Muscle of leg (tissue), 3 donors: ENCODE measurements at regions not wholly inside any gene's neighbourhood (a gene's known extent, or its start where the extent isn't known, plus 50 kb on each side); places are given as distances from the start of the nearest gene placed in this dataset.
A peak's percentile ranks its signal among the peaks of the same experiment; 100 is the strongest.

Source experiments
- DNase-seq: peaks from one replicate; pipeline ENCODE4 v3.0.0; 2013
- H3K27ac ChIP-seq: one replicate; pipeline ENCODE4 v1.5.1; 2013; ENCODE audit warnings: mild to moderate bottlenecking, low read length, control low read depth
- H3K27me3 ChIP-seq: one replicate; pipeline ENCODE4 v1.6.1; 2013; ENCODE audit warnings: low read length; ENCODE audit not compliant: control insufficient read depth, insufficient read depth
- H3K36me3 ChIP-seq: one replicate; pipeline ENCODE4 v1.6.1; 2013; ENCODE audit warnings: low read length; ENCODE audit not compliant: control insufficient read depth, insufficient read depth
- H3K4me1 ChIP-seq: one replicate; pipeline ENCODE4 v1.6.1; 2013; ENCODE audit warnings: low read length; ENCODE audit not compliant: control insufficient read depth, insufficient read depth
- H3K4me3 ChIP-seq: one replicate; pipeline ENCODE4 v1.5.1; 2013; ENCODE audit warnings: low read length, control low read depth
- H3K9me3 ChIP-seq: replicated peaks from 2 replicates; pipeline ENCODE4 v1.6.1; 2013; ENCODE audit warnings: low read depth, low read length; ENCODE audit not compliant: control insufficient read depth
- WGBS: methylation state at CpG from one replicate; pipeline ENCODE4 v1.1.5; 2013; ENCODE audit warnings: missing lambda C conversion rate; ENCODE audit not compliant: insufficient coverage; 5-methylcytosine and 5-hydroxymethylcytosine counted together

DNA sequence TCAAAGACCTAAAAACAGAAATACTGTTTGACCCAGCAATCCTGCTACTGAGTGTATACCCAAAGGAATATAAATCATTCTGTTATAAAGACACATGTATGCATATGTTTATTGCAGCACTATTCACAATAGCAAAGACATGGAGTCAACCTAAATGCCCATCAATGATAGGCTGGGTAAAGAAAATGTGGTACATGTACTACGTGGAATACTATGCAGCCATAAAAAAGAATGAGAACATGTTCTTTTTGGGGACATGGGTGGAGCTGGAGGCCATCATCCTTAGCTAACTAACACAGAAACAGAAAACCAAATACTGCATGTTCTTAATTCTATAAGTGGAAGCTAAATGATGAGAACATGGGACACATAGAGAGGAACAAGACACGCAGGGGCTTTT lies 155.2 kb upstream of the KCNJ16 start:
- no peaks in the 10 kb centered on the region for H3K27me3 ChIP-seq
- H3K4me1 ChIP-seq, result no peaks in the 10 kb centered on the region
- WGBS, result no CpG with 5 or more reads among the region's 2 CpGs

DNA sequence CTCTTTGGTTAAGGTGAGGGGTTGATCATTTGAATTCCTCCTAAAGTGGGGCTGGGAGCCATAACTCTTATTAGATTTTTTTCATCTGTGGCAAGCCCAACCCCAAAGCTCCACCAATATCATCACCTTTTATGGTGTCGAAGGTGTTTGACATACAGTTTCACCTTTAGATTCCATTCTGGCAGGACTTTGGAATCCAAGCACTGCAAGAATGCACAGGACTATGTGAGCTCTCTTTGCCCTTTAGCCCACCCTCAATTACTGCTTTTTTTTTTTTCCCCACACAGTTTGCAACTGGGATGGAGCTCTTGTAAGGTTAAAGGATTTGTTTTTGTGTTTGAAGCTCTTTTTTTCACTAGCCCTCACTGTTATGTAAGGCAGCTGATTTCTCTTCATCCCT lies 154.0 kb upstream of the KCNJ16 start:
- DNase-seq, result no peak
- 83% methylated on average over 1 of the region's 1 CpG for WGBS
- H3K27me3 ChIP-seq, result no peaks in the 10 kb centered on the region
- H3K4me3 ChIP-seq, result no peak overlapping the region
- no peaks in the 10 kb centered on the region for H3K9me3 ChIP-seq
- no peaks in the 10 kb centered on the region for H3K4me1 ChIP-seq
- no peaks in the 10 kb centered on the region for H3K36me3 ChIP-seq
- H3K27ac ChIP-seq, result no peak overlapping the region

More for the DNA sequence above, 155.2 kb upstream of the KCNJ16 start:
- H3K9me3 ChIP-seq, result no peaks in the 10 kb centered on the region
- H3K36me3 ChIP-seq, result no peaks in the 10 kb centered on the region
- H3K27ac ChIP-seq, result no peak overlapping the region
- H3K4me3 ChIP-seq, result no peak overlapping the region
- no peak for DNase-seq

DNA sequence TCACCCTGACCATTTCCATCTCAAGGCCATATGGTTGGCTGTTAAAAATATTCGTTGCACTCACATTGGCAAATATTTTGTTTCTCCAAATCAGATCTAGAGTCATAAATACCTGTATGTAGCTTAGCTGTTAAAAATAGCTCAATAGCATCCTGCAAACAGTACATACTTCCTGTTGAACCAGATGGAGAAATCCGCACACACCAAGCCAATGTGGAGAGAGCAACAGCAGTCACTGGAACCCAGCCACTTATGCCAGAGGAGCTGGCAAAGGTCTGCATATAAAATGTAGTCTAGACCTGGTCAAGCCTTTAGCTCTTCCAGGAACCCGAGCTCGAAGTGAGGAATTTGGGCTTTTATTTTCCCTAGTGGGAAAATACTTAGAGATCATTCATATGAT lies 146.4 kb upstream of the KCNJ16 start:
- peak; percentile 53 for DNase-seq
- no peaks in the 10 kb centered on the region for H3K4me1 ChIP-seq
- H3K4me3 ChIP-seq, result no peak overlapping the region
- H3K27me3 ChIP-seq, result no peaks in the 10 kb centered on the region
- WGBS, result no CpG with 5 or more reads among the region's 4 CpGs
- no peak overlapping the region for H3K27ac ChIP-seq
- H3K36me3 ChIP-seq, result no peaks in the 10 kb centered on the region
- H3K9me3 ChIP-seq, result peaks cover 2% of the 10 kb centered on the region

DNA sequence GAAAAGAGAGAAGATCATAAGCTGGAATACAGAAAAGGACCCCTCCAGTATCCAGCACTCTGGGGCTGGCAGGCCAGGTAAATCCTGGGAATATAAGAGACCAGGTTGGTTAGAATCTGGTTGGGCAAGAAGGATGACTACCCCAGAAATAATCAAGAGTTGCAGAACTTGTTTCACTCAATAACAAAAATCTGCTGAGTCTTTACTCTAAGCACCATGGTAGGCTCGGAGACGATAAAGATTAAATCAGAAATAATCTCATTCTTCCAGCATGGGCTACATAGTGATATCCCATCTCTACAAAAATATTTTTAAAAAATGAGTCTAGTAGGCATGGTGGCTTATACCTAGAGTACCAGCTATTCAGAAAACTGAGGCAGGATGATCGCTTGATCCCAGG lies 138.0 kb upstream of the KCNJ16 start:
- no peak overlapping the region for H3K4me3 ChIP-seq
- H3K9me3 ChIP-seq, result no peaks in the 10 kb centered on the region
- no peaks in the 10 kb centered on the region for H3K4me1 ChIP-seq
- DNase-seq, result no peak
- H3K27me3 ChIP-seq, result no peaks in the 10 kb centered on the region
- H3K27ac ChIP-seq, result no peak overlapping the region
- WGBS, result no CpG with 5 or more reads among the region's 3 CpGs
- H3K36me3 ChIP-seq, result no peaks in the 10 kb centered on the region

DNA sequence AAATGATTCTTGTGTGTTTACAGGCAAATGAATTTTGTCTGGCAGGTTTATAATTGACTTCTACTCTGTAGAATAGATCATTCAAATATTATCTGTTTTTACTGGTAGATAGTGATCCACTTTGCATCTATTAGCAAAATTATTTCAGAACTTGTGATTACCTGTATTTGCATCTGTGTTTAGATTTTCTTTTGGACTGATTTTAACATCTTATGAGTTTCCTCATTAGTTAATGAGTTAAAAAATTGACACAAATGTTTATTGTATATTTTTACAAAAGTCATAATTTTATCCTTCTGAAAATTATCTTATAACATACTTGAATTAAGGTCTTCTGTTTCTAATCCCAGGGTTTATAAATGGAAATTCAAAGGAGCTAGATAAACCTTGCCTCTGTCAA lies 132.0 kb upstream of the KCNJ16 start:
- no peak for DNase-seq
- H3K4me3 ChIP-seq, result no peak overlapping the region
- no peaks in the 10 kb centered on the region for H3K36me3 ChIP-seq
- H3K27ac ChIP-seq, result no peak overlapping the region
- no peaks in the 10 kb centered on the region for H3K27me3 ChIP-seq
- H3K9me3 ChIP-seq, result no peaks in the 10 kb centered on the region
- peaks cover 7% of the 10 kb centered on the region for H3K4me1 ChIP-seq

DNA sequence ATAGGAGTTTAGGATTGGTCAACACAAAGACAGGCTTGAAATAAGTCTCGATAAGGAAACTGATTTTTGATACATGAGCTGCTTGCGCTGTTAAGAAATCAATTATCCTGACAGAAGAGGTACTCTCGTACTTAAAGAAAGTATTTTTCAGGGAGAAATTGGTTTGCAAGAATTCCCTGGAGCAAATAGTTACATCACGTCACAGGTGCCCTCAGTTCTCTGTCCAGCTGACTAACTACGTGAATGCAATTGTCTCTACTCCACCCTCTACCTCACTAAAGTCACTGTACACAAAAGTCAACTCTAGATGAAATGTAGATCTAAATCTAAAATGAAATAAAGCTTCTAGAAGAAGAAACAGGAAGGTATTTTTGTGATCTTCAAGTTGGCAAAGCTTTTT lies 130.6 kb upstream of the KCNJ16 start:
- Histone ChIP-seq H3K36me3 (no peaks in the 10 kb centered on the region), H3K27ac (no peak overlapping the region), H3K9me3 (no peaks in the 10 kb centered on the region), H3K4me1 (peaks cover 7% of the 10 kb centered on the region), H3K4me3 (no peak overlapping the region), H3K27me3 (no peaks in the 10 kb centered on the region)
- 85% methylated on average over 2 of the region's 5 CpGs for WGBS
- DNase-seq, result no peak

DNA sequence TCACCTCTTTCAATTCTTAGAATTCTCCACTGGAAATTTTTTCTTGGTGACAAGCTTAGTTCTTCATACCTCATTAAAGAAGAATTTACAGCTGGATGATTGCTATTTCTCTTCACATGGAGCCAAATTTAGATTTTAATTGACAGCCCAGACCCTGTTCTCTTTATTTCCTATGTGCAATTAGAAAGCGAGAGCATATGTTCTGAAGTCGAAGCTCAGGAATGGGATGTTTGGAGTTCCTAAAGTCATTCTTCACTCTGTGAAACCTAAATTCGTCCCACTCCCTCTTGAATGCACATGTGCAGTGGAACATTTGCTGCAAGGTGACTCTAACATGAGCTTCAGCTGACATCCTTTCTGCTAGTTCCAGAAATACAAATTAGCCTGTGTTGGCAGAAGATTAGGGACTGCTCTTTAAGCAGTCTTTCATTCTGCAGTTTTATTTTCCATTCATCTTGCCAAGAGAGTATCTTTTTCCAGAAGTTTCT lies 129.3 kb upstream of the KCNJ16 start:
- Histone ChIP-seq H3K9me3 (no peaks in the 10 kb centered on the region), H3K27ac (peak overlapping the region; percentile 36), H3K27me3 (no peaks in the 10 kb centered on the region), H3K36me3 (no peaks in the 10 kb centered on the region), H3K4me1 (peaks cover 10% of the 10 kb centered on the region), H3K4me3 (no peak overlapping the region)
- DNase-seq, result peak; percentile 98
- whole genome bisulfite sequencing, result 33% methylated on average over 1 of the region's 3 CpGs

DNA sequence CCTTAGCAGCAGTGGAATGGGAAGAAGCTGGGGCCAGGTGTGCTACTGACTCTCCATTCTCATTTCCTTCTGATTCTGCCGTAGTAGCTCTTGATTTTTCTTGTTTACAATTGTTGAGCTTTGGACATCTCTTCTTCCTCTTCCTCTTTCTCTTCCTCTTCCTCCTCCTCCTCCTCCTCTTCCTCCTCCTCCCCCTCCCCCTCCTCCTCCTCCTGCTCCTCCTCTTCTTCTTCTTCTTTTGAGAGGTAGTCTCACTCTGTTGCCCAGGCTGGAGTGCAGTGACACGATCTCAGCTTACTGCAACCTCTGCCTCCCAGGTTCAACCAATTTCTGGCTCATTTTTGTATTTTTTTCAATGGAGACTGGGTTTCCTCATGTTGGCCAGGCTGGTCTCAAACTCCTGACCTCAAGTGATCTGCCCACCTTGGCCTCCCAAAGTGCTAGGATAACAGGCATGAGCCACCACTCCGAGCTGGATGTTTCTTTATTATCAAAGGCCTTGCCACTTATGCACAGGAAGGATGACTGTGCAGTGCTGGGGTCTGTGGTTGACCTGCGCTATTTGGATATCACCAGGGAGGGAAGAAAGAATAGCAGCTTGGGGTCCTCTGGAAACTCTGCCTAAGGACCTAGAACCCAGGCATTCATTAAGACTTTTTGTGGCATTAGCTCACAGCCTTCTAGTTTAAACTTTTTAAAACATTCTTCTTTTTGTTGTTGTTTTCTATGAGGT lies 127.8 kb upstream of the KCNJ16 start:
- no peak for DNase-seq
- Histone ChIP-seq H3K27me3 (no peaks in the 10 kb centered on the region), H3K27ac (no peak overlapping the region), H3K9me3 (no peaks in the 10 kb centered on the region), H3K4me3 (no peak overlapping the region), H3K4me1 (peaks cover 10% of the 10 kb centered on the region), H3K36me3 (no peaks in the 10 kb centered on the region)
- WGBS, result 92% methylated on average over 2 of the region's 4 CpGs

DNA sequence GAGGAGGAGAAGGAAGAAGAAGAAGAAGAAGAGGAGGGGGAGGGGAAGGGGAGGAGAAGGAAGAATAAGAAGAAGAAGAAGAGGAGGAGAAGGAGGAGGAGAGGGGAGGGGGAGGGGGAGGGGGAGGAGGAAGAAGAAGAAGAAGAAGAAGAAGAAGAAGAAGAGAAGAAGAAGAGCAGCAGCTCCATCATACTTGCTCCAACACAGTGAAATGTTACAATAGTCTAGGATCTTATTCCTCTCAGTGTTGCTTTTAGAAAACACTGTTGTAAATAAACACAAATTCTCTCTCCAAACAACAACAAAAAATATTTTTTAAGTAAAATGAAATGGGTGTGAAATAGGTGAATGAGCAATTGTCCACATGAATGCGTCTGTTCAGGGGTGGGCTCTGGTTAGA lies 126.6 kb upstream of the KCNJ16 start:
- DNase-seq, result no peak
- Histone ChIP-seq H3K4me1 (peaks cover 10% of the 10 kb centered on the region), H3K27me3 (no peaks in the 10 kb centered on the region), H3K27ac (no peak overlapping the region), H3K4me3 (no peak overlapping the region), H3K36me3 (no peaks in the 10 kb centered on the region), H3K9me3 (no peaks in the 10 kb centered on the region)
- no CpG with 5 or more reads among the region's 1 CpG for WGBS

DNA sequence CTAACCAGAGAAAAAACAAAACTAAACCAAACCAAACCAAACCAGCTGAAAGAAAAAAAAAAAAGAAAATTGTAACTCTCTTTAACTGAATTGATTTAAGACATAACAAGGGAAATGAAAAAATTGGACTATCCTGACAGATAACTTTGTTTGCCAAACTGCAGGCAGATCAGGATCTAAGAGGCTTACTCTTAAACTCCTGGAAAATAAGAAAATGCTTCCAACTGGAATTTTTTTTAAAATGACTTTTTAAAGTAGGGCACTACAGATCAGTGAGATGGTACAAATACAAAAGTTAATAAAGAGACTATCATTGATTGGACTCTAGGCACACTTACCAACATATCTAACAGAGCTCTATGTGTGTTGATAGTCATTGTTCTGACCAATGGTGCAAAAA lies 125.5 kb upstream of the KCNJ16 start:
- Histone ChIP-seq H3K27ac (peak overlapping the region; percentile 4), H3K36me3 (no peaks in the 10 kb centered on the region), H3K27me3 (no peaks in the 10 kb centered on the region), H3K4me1 (peaks cover 8% of the 10 kb centered on the region), H3K9me3 (no peaks in the 10 kb centered on the region), H3K4me3 (no peak overlapping the region)
- peak; percentile 77 for DNase-seq
